GM21737 (cell line): ENCODE measurements at regions not wholly inside any gene's neighbourhood (a gene's known extent, or its start where the extent isn't known, plus 50 kb on each side); places are given as distances from the start of the nearest gene placed in this dataset.

Experiments
- ATAC-seq: cut with Tn5 transposase; IDR thresholded peaks from one replicate; pipeline ENCODE4 v1.9.1; 2021; ENCODE audit warnings: mild to moderate bottlenecking, moderate library complexity; ENCODE audit not compliant: unreplicated experiment

- no peak for ATAC-seq
These were observed 569.3 kb upstream of the NEGR1 start for GRCh38 chr1:72851597-72851996.

- no peak for ATAC-seq
These were observed 566.7 kb upstream of the NEGR1 start for GRCh38 chr1:72848997-72849396.

- ATAC-seq = no peak
These were observed 565.3 kb upstream of the NEGR1 start for GRCh38 chr1:72847651-72848050.

- ATAC-seq = no peak
These were observed 564.3 kb upstream of the NEGR1 start for GRCh38 chr1:72846476-72847278.

GRCh38 chr1:72845981-72846380 lies 563.6 kb upstream of the NEGR1 start:
- ATAC-seq = no peak

- ATAC-seq = no peak
These were observed 563.0 kb upstream of the NEGR1 start for GRCh38 chr1:72845381-72845780.

GRCh38 chr1:72837781-72838180 lies 555.4 kb upstream of the NEGR1 start:
- no peak for ATAC-seq

- no peak for ATAC-seq
These were observed 548.5 kb upstream of the NEGR1 start for GRCh38 chr1:72830606-72831390.

- ATAC-seq = no peak
These were observed 544.9 kb upstream of the NEGR1 start for GRCh38 chr1:72827278-72827677.

- no peak for ATAC-seq
These were observed 522.2 kb upstream of the NEGR1 start for GRCh38 chr1:72804541-72804940.

- no peak for ATAC-seq
These were observed 498.7 kb upstream of the NEGR1 start for GRCh38 chr1:72781038-72781437.

GRCh38 chr1:72780212-72780611 lies 497.9 kb upstream of the NEGR1 start:
- ATAC-seq = no peak

- no peak for ATAC-seq
These were observed 495.6 kb upstream of the NEGR1 start for GRCh38 chr1:72777918-72778317.

GRCh38 chr1:72763481-72763880 lies 481.1 kb upstream of the NEGR1 start:
- ATAC-seq = no peak

- ATAC-seq = no peak
These were observed 477.1 kb upstream of the NEGR1 start for GRCh38 chr1:72759486-72759885.

- ATAC-seq = no peak
These were observed 475.5 kb upstream of the NEGR1 start for GRCh38 chr1:72757843-72758242.

GRCh38 chr1:72745413-72745812 lies 463.1 kb upstream of the NEGR1 start:
- no peak for ATAC-seq

GRCh38 chr1:72734415-72734814 lies 452.1 kb upstream of the NEGR1 start:
- ATAC-seq = no peak

GRCh38 chr1:72724951-72725861 lies 442.9 kb upstream of the NEGR1 start:
- no peak for ATAC-seq

GRCh38 chr1:72705921-72706320 lies 423.6 kb upstream of the NEGR1 start:
- no peak for ATAC-seq

GRCh38 chr1:72704841-72705477 lies 422.6 kb upstream of the NEGR1 start:
- no peak for ATAC-seq
